Endodermal cell (in vitro differentiated cells): ENCODE measurements at regions not wholly inside any gene's neighbourhood (a gene's known extent, or its start where the extent isn't known, plus 50 kb on each side); places are given as distances from the start of the nearest gene placed in this dataset.

Experiments used
- DNase-seq: peaks from one replicate; pipeline ENCODE4 v3.0.0-alpha.2; 2017
- H3K27ac ChIP-seq: 2 replicates; pipeline ENCODE4 v1.5.1; 2013; ENCODE audit warnings: mild to moderate bottlenecking, low read depth, low read length, moderate library complexity
- H3K27me3 ChIP-seq: 2 replicates; pipeline ENCODE4 v1.6.1; 2013; ENCODE audit warnings: mild to moderate bottlenecking, low read length, moderate library complexity; ENCODE audit not compliant: insufficient read depth, control insufficient read depth, poor library complexity, severe bottlenecking
- H3K36me3 ChIP-seq: 2 replicates; pipeline ENCODE4 v1.7.0; 2013; ENCODE audit warnings: mild to moderate bottlenecking, low read length, moderate library complexity; ENCODE audit not compliant: control insufficient read depth, insufficient read depth
- H3K4me1 ChIP-seq: one replicate; pipeline ENCODE4 v1.7.0; 2013; ENCODE audit warnings: low read length; ENCODE audit not compliant: control insufficient read depth, insufficient read depth
- H3K4me3 ChIP-seq: 2 replicates; pipeline ENCODE4 v1.5.1; 2013; ENCODE audit warnings: mild to moderate bottlenecking, low read length, moderate library complexity
- H3K9ac ChIP-seq: 2 replicates; pipeline ENCODE4 v1.6.1; 2013; ENCODE audit warnings: mild to moderate bottlenecking, low read length, moderate library complexity; ENCODE audit not compliant: poor library complexity, severe bottlenecking; ENCODE audit errors: extremely low read depth
- H3K9me3 ChIP-seq: 2 replicates; pipeline ENCODE4 v1.6.1; 2013; ENCODE audit warnings: mild to moderate bottlenecking, low read length, moderate library complexity; ENCODE audit not compliant: control insufficient read depth
- H3K27ac Mint-ChIP-seq: 2 replicates; pipeline ENCODE4 v1.8.0; 2020; ENCODE audit warnings: mixed read lengths
- H3K27me3 Mint-ChIP-seq: 2 replicates; pipeline ENCODE4 v1.8.0; 2021; ENCODE audit warnings: mild to moderate bottlenecking, mixed read lengths; ENCODE audit not compliant: insufficient read depth
- H3K36me3 Mint-ChIP-seq: 2 replicates; pipeline ENCODE4 v1.8.0; 2020; ENCODE audit warnings: low read depth, mixed read lengths
- H3K4me1 Mint-ChIP-seq: 2 replicates; pipeline ENCODE4 v1.8.0; 2020; ENCODE audit warnings: mixed read lengths
- H3K4me3 Mint-ChIP-seq: 2 replicates; pipeline ENCODE4 v1.8.0; 2020; ENCODE audit warnings: mild to moderate bottlenecking, moderate library complexity, mixed read lengths
- H3K9me3 Mint-ChIP-seq: 2 replicates; pipeline ENCODE4 v1.8.0; 2020; ENCODE audit warnings: mild to moderate bottlenecking, mixed read lengths
- WGBS, 2 experiments: methylation state at CpG; one replicate each; pipeline versions ENCODE4 v1.1.5 to v1.1.7; 2013; ENCODE audit warnings: missing lambda C conversion rate in 2 of 2, mixed read lengths in 1 of 2; ENCODE audit not compliant: insufficient coverage in 1 of 2, insufficient read length in 1 of 2; 5-methylcytosine and 5-hydroxymethylcytosine counted together
- TF ChIP-seq, protein P1 (sequence below): fragments of 200-600 bp; sonication (generic); conservative IDR thresholded peaks from 2 replicates; pipeline ENCODE4 v1.5.0; 2021; ENCODE audit warnings: antibody characterized with exemption, mild to moderate bottlenecking

DNA sequence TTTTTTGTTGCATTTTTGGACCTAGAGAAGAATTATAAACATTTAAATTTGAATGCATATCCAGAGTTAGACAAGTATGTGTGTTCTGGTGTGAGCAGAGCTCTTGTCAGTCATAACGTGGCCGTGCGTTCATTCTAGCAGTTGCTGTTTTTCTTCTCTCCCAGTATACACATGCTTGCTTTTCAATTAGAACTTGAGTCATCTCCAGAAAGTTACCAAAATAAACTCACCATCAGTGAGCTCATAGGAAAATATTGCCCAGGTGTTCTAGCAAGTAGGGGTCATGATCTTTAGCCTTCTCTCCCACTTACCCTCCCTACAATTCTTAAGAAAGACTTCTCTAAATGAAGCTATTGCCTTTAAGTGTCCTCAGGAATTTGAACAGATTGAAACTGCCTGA, 247.5 kb upstream of the TUT7 start:
- Mint-ChIP-seq H3K4me3 (no peak overlapping the region), H3K27me3 (no peaks in the 10 kb centered on the region), H3K4me1 (peaks cover 63% of the 10 kb centered on the region), H3K36me3 (peaks cover 10% of the 10 kb centered on the region), H3K27ac (no peak overlapping the region), H3K9me3 (peaks cover 15% of the 10 kb centered on the region)
- Histone ChIP-seq H3K27me3 (no peaks in the 10 kb centered on the region), H3K9me3 (peaks cover 21% of the 10 kb centered on the region), H3K4me1 (peaks cover 17% of the 10 kb centered on the region), H3K4me3 (peak overlapping the region; percentile 27), H3K27ac (no peak overlapping the region), H3K9ac (peak overlapping the region; percentile 5), H3K36me3 (no peaks in the 10 kb centered on the region)
- no peak for DNase-seq
- TF ChIP-seq, protein P1, sequence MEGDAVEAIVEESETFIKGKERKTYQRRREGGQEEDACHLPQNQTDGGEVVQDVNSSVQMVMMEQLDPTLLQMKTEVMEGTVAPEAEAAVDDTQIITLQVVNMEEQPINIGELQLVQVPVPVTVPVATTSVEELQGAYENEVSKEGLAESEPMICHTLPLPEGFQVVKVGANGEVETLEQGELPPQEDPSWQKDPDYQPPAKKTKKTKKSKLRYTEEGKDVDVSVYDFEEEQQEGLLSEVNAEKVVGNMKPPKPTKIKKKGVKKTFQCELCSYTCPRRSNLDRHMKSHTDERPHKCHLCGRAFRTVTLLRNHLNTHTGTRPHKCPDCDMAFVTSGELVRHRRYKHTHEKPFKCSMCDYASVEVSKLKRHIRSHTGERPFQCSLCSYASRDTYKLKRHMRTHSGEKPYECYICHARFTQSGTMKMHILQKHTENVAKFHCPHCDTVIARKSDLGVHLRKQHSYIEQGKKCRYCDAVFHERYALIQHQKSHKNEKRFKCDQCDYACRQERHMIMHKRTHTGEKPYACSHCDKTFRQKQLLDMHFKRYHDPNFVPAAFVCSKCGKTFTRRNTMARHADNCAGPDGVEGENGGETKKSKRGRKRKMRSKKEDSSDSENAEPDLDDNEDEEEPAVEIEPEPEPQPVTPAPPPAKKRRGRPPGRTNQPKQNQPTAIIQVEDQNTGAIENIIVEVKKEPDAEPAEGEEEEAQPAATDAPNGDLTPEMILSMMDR = no peak
- 87 to 90% methylated on average over 3 of the region's 3 CpGs for WGBS, 2 experiments

DNA sequence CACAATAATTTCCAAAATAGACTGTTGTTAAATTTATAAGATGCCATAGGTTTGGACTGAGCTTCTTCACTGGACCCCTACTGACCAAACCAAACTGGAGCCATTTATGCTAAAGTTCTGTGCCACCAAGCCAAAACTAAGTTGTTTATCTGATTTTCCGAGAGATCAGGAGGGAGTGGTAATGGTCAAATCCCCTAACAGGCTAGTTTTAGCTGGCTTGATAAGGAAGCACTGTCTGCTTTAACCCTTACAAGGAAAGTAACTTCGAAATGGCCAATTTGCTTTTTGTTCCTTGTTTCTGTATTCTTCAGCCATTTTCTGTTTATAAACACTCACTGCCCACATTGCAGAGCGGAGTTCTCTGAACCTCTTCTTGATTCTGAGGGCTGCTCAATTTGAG, 246.8 kb upstream of the TUT7 start:
- Histone ChIP-seq H3K27me3 (no peaks in the 10 kb centered on the region), H3K27ac (no peak overlapping the region), H3K9me3 (peaks cover 28% of the 10 kb centered on the region), H3K4me3 (peak overlapping the region; percentile 43), H3K9ac (peak overlapping the region; percentile 5), H3K36me3 (no peaks in the 10 kb centered on the region), H3K4me1 (peaks cover 17% of the 10 kb centered on the region)
- Mint-ChIP-seq H3K4me3 (no peak overlapping the region), H3K4me1 (peaks cover 63% of the 10 kb centered on the region), H3K27ac (peak overlapping the region; percentile 11), H3K27me3 (peaks cover 1% of the 10 kb centered on the region), H3K36me3 (peaks cover 10% of the 10 kb centered on the region), H3K9me3 (peaks cover 20% of the 10 kb centered on the region)
- no peak for DNase-seq
- TF ChIP-seq, protein P1 = no peak
- 48 to 74% methylated on average over 3 of the region's 3 CpGs for WGBS, 2 experiments

DNA sequence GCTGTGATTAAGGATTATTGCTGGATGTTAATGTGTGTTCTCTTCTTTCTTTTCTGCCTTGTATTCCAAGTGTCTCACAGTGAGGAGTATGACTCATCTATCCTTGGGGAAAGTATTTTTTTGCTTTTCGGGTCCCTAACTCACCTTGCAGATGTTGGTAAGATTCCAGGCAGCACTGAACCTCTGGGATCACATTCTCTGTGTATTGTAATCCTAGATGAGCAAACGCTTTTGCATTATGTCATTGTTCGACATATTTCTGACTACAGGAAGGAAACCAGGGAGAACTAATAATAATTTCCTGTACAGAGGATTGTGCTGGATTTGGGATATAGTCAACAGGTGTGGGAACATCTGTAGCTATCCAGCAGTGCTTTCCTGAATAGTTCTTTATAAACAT, 246.1 kb upstream of the TUT7 start:
- TF ChIP-seq, protein P1 = no peak
- Histone ChIP-seq H3K27me3 (no peaks in the 10 kb centered on the region), H3K9me3 (peaks cover 25% of the 10 kb centered on the region), H3K27ac (no peak overlapping the region), H3K36me3 (no peaks in the 10 kb centered on the region), H3K9ac (no peak overlapping the region), H3K4me1 (peaks cover 16% of the 10 kb centered on the region), H3K4me3 (peak overlapping the region; percentile 43)
- peaks cover 1% of the 10 kb centered on the region for H3K27me3 Mint-ChIP-seq
- H3K36me3 Mint-ChIP-seq = peaks cover 10% of the 10 kb centered on the region
- no peak overlapping the region for H3K27ac Mint-ChIP-seq
- no peak for DNase-seq
- H3K9me3 Mint-ChIP-seq = peaks cover 23% of the 10 kb centered on the region
- peaks cover 62% of the 10 kb centered on the region for H3K4me1 Mint-ChIP-seq
- WGBS, 2 experiments = 66 to 72% methylated on average over 3 of the region's 3 CpGs
- no peak overlapping the region for H3K4me3 Mint-ChIP-seq
